ENCODE measurements at regions not wholly inside any gene's neighbourhood (a gene's known extent, or its start where the extent isn't known, plus 50 kb on each side); places are given as distances from the start of the nearest gene placed in this dataset.

GRCh38 chr10:9926003-9926402, 1091.7 kb upstream of the CELF2 start:
- TF ChIP-seq POLR2A (IDR thresholded peaks at IDR 0.05; ENCODE audit: low read length) (no peak), GATA1 (IDR thresholded peaks at IDR 0.05; ENCODE audit: low read depth, low read length) (no peak)
